Body of pancreas (tissue), 4 donors: ENCODE measurements at regions not wholly inside any gene's neighbourhood (a gene's known extent, or its start where the extent isn't known, plus 50 kb on each side); places are given as distances from the start of the nearest gene placed in this dataset.

Source experiments
- CTCF ChIP-seq, 7 experiments: fragments of 450-650 bp in 4 of 7; fragments of 200-600 bp in 3 of 7; sonication (generic) in 3 of 7; IDR thresholded peaks; one replicate each; pipeline ENCODE4 v1.5.1; 2016 to 2019; ENCODE audit warnings: antibody characterized with exemption in 7 of 7
- POLR2A ChIP-seq, 3 donors: fragments of 450-650 bp; IDR thresholded peaks; one replicate each; pipeline ENCODE4 v1.6.1; 2016; ENCODE audit warnings: antibody characterized with exemption in 3 of 3, mild to moderate bottlenecking in 2 of 3

GRCh38 chr5:175281714-175282113 is 162.3 kb downstream of the DRD1 start:
- TF ChIP-seq CTCF (IDR thresholded peaks at IDR 0.05) (no peak), POLR2A (IDR thresholded peaks at IDR 0.05) (no peak)
